ENCODE measurements at regions not wholly inside any gene's neighbourhood (a gene's known extent, or its start where the extent isn't known, plus 50 kb on each side); places are given as distances from the start of the nearest gene placed in this dataset.

- TF ChIP-seq MAX (IDR thresholded peaks at IDR 0.05), result no peak
- TF ChIP-seq, protein P1, sequence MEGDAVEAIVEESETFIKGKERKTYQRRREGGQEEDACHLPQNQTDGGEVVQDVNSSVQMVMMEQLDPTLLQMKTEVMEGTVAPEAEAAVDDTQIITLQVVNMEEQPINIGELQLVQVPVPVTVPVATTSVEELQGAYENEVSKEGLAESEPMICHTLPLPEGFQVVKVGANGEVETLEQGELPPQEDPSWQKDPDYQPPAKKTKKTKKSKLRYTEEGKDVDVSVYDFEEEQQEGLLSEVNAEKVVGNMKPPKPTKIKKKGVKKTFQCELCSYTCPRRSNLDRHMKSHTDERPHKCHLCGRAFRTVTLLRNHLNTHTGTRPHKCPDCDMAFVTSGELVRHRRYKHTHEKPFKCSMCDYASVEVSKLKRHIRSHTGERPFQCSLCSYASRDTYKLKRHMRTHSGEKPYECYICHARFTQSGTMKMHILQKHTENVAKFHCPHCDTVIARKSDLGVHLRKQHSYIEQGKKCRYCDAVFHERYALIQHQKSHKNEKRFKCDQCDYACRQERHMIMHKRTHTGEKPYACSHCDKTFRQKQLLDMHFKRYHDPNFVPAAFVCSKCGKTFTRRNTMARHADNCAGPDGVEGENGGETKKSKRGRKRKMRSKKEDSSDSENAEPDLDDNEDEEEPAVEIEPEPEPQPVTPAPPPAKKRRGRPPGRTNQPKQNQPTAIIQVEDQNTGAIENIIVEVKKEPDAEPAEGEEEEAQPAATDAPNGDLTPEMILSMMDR (IDR thresholded peaks at IDR 0.05), result no peak
- no peak for TF ChIP-seq USF2 (IDR thresholded peaks at IDR 0.05)
- TF ChIP-seq, protein P2, sequence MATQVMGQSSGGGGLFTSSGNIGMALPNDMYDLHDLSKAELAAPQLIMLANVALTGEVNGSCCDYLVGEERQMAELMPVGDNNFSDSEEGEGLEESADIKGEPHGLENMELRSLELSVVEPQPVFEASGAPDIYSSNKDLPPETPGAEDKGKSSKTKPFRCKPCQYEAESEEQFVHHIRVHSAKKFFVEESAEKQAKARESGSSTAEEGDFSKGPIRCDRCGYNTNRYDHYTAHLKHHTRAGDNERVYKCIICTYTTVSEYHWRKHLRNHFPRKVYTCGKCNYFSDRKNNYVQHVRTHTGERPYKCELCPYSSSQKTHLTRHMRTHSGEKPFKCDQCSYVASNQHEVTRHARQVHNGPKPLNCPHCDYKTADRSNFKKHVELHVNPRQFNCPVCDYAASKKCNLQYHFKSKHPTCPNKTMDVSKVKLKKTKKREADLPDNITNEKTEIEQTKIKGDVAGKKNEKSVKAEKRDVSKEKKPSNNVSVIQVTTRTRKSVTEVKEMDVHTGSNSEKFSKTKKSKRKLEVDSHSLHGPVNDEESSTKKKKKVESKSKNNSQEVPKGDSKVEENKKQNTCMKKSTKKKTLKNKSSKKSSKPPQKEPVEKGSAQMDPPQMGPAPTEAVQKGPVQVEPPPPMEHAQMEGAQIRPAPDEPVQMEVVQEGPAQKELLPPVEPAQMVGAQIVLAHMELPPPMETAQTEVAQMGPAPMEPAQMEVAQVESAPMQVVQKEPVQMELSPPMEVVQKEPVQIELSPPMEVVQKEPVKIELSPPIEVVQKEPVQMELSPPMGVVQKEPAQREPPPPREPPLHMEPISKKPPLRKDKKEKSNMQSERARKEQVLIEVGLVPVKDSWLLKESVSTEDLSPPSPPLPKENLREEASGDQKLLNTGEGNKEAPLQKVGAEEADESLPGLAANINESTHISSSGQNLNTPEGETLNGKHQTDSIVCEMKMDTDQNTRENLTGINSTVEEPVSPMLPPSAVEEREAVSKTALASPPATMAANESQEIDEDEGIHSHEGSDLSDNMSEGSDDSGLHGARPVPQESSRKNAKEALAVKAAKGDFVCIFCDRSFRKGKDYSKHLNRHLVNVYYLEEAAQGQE (IDR thresholded peaks at IDR 0.05), result no peak
- TF ChIP-seq GATA3 (IDR thresholded peaks at IDR 0.05; ENCODE audit: borderline replicate concordance), result no peak
- TF ChIP-seq HMGXB4 (CRISPR knock-in tag; IDR thresholded peaks at IDR 0.05; ENCODE audit: borderline replicate concordance), result no peak
- no peak for TF ChIP-seq RFX5 (IDR thresholded peaks at IDR 0.05)
- TF ChIP-seq FOXS1 (CRISPR knock-in tag; IDR thresholded peaks at IDR 0.05), result no peak
- TF ChIP-seq ZFP36 (IDR thresholded peaks at IDR 0.05; ENCODE audit: borderline replicate concordance, partially characterized antibody), result no peak
- TF ChIP-seq CEBPB (IDR thresholded peaks at IDR 0.05), result no peak
- TF ChIP-seq KDM1A (IDR thresholded peaks at IDR 0.05; ENCODE audit: low read depth), result no peak
- no peak for TF ChIP-seq EP300 (IDR thresholded peaks at IDR 0.05)
These were observed 915.4 kb downstream of the DCDC2C start for GRCh38 chr2:4618630-4619228.
